ENCODE measurements at regions not wholly inside any gene's neighbourhood (a gene's known extent, or its start where the extent isn't known, plus 50 kb on each side); places are given as distances from the start of the nearest gene placed in this dataset.
A peak's percentile ranks its signal among the peaks of the same experiment; 100 is the strongest.

DNA sequence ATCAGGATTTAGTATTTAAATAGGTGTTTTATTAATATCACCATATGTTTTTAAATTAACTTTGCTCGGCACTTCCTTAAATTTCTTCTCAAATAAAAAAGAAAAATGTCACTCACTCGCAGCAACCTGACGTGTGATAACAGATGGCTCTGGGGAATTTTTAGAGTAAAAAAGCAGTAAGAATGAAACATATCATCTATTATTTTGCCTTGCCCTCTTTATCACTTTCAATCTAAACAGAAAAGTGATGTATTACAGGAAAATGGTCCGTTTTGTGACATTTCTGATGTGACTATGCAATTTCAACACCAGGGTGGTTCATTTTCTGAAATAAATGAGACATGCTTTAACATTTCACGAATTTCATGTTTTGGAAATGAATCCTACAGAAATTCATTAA, 1368.0 kb upstream of the LRRTM1 start:
- POLR2A ChIA-PET = no interaction called here
- Mint-ChIP-seq H3K4me3 (no peak overlapping the region), H3K36me3 (no peaks in the 10 kb centered on the region), H3K4me1 (ENCODE audit: low read depth) (no peaks in the 10 kb centered on the region), H3K9me3 (peaks cover 3% of the 10 kb centered on the region), H3K27me3 (no peaks in the 10 kb centered on the region), H3K27ac (no peak overlapping the region)
- intact Hi-C loops (cut with micrococcal nuclease) = no loop called here
- no peak for DNase-seq
- CTCF ChIA-PET = no interaction called here

DNA sequence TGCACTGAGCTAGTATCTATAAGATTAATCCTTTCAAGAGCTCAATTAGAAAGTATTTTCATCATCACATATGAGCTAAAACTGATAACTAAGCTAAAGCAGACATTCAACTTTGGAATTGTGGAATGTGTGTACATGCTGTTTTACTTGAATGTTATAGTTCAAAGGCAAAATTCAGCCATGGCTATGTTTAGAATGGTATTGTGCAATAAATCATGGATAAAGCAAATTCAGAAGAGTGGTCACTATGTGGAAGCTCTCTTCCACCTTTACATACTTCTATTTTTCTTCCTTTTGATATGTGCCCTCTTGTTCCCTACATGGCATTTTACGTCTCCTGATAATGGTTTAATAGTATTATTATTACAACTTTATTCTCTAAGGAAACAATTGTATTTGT, 1366.3 kb upstream of the LRRTM1 start:
- POLR2A ChIA-PET = no interaction called here
- H3K4me3 Mint-ChIP-seq = no peak overlapping the region
- H3K27ac Mint-ChIP-seq = no peak overlapping the region

DNA sequence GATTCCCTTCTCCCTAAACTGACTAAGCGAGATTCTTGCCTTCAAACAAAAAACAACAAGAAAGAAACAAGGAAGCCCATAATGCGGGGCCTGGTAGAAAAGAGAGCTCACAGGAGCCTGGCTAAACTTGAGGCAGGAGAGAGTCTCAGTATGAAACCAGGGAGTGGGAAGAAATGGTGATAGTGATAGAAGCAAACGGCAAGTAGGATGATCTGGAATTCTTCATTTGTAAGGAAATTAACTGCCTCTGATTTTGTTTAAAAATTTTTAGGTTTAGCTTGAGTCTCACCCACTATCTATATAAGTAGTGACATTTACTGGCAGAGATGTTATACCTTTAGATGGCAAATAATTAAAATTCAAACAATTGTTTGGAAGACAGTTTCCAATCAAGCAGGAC, 1356.5 kb upstream of the LRRTM1 start:
- Mint-ChIP-seq H3K4me3 (no peak overlapping the region), H3K9me3 (peaks cover 37% of the 10 kb centered on the region), H3K27ac (no peak overlapping the region), H3K4me1 (ENCODE audit: low read depth) (no peaks in the 10 kb centered on the region), H3K36me3 (no peaks in the 10 kb centered on the region), H3K27me3 (no peaks in the 10 kb centered on the region)
- ChIA-PET POLR2A (no interaction called here), CTCF (no interaction called here)
- intact Hi-C loops (cut with micrococcal nuclease) = no loop called here
- DNase-seq = no peak

More for the DNA sequence above, 1366.3 kb upstream of the LRRTM1 start:
- H3K27me3 Mint-ChIP-seq = no peaks in the 10 kb centered on the region
- H3K4me1 Mint-ChIP-seq (ENCODE audit: low read depth) = no peaks in the 10 kb centered on the region
- intact Hi-C loops (cut with micrococcal nuclease) = no loop called here
- no peaks in the 10 kb centered on the region for H3K36me3 Mint-ChIP-seq
- CTCF ChIA-PET = no interaction called here
- H3K9me3 Mint-ChIP-seq = peaks cover 7% of the 10 kb centered on the region
- DNase-seq = no peak

DNA sequence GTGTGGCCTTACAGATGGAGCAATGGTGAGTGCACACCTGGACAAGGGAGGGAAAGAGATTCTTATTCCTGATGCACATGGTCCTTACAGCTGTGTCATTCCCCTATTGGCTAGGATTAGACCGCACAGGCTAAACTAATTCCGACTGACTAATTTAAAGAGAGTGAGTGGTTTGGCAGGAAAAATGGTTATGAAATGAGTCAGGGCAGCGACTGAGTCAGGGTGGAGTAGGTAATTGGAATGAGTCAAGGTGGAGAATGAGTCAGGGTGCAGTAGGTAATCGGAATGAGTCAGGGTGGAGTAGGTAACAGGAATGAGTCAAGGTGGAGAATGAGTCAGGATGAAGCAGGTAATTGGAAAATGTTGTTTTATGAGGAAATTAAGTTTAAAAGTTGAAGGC, 1353.7 kb upstream of the LRRTM1 start:
- no peaks in the 10 kb centered on the region for H3K4me1 Mint-ChIP-seq (ENCODE audit: low read depth)
- H3K36me3 Mint-ChIP-seq = no peaks in the 10 kb centered on the region
- CTCF ChIA-PET = no interaction called here
- DNase-seq = peak; percentile 13
- H3K9me3 Mint-ChIP-seq = peaks cover 48% of the 10 kb centered on the region
- H3K27ac Mint-ChIP-seq = no peak overlapping the region
- intact Hi-C loops (cut with micrococcal nuclease) = no loop called here
- POLR2A ChIA-PET = no interaction called here
- no peaks in the 10 kb centered on the region for H3K27me3 Mint-ChIP-seq
- no peak overlapping the region for H3K4me3 Mint-ChIP-seq

DNA sequence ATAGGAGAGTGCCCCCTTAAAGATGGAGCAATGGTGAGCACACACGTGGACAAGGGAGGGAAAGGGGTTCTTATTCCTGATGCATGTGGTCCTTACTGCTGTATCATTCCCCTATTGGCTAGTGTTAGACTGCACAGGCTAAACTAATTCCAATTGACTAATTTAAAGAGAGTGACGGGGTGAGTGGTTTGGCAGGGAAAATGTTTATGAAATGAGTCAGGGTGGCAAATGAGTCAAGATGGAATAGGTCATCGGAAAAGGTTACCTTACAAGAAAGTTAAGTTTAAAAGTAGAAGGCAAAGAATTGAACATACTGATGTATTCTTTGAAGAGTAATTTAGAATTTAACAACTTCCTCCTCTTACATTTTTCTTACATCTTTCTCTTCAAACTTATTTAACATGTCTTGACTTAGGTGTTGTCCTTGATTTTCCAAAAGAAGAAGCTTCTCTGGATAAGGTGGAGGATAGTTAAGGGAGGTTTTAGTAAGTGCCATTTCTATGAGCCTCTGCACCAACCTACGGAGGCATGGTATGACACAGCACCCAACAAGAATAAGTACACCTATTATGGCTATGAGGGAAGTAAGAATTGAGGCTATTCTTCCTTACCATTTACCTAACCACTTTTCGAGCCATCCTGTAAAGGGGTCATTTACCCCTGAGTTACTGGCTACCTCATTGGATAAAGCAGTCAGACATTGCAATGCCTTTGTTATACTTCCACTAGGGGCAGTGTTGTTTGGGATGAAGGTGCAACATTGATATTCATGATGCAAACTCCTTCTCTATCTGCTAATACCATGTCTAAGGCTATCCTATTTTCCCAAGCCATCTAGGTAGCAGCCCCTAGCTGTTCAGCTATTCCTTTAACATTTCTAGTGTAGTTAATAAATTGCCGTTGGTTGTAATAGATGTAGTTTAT, 1345.8 kb upstream of the LRRTM1 start:
- intact Hi-C loops (cut with micrococcal nuclease) = no loop called here
- POLR2A ChIA-PET = no interaction called here
- Mint-ChIP-seq H3K27me3 (no peaks in the 10 kb centered on the region), H3K4me3 (no peak overlapping the region), H3K36me3 (peaks cover 1% of the 10 kb centered on the region), H3K27ac (no peak overlapping the region), H3K4me1 (ENCODE audit: low read depth) (no peaks in the 10 kb centered on the region), H3K9me3 (peaks cover 26% of the 10 kb centered on the region)
- CTCF ChIA-PET = no interaction called here
- no peak for DNase-seq

DNA sequence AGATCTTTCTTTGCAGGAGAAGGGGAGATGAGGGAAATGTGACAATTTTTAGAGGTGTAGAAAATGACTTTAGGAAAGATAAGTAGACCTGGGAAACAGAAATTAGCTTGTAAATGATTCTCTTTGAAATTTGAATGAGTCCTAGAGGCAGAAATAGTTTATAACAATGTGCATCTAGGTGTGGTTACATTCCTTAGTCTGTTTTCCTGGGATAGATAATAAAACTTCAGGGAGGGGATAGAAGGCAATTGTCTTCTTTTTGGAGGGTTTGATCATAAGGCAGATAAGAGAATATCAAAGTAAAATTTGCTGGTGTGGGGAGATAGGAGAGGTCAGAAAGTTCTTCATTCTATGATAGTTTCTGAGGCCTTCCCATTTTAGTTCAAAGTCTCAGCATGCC, 1344.3 kb upstream of the LRRTM1 start:
- no peak for DNase-seq
- no peak overlapping the region for H3K27ac Mint-ChIP-seq
- peaks cover 1% of the 10 kb centered on the region for H3K36me3 Mint-ChIP-seq
- intact Hi-C loops (cut with micrococcal nuclease) = no loop called here
- H3K27me3 Mint-ChIP-seq = no peaks in the 10 kb centered on the region
- no peaks in the 10 kb centered on the region for H3K4me1 Mint-ChIP-seq (ENCODE audit: low read depth)
- POLR2A ChIA-PET = no interaction called here
- H3K9me3 Mint-ChIP-seq = peaks cover 21% of the 10 kb centered on the region
- H3K4me3 Mint-ChIP-seq = no peak overlapping the region
- CTCF ChIA-PET = no interaction called here

DNA sequence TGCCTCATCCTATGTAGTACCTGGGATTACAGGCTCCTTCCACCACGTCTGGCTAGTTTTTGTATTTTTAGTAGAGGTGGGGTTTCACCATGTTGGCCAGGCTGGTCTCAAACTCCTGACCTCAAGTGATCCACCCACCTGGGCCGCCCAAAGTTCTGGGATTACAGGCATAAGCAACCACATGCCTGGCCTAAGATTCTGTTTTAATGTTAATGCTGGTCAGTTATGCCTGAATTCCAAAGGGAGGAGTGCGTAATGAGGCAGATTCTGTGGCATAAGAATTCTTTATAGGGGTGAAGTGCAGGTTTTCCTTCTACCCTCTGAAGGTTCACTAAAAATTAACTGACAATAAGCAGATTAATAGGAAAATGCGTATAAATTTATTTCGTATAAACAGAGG, 1343.8 kb upstream of the LRRTM1 start:
- Mint-ChIP-seq H3K4me3 (no peak overlapping the region), H3K9me3 (peaks cover 19% of the 10 kb centered on the region), H3K27me3 (no peaks in the 10 kb centered on the region), H3K27ac (no peak overlapping the region), H3K4me1 (ENCODE audit: low read depth) (no peaks in the 10 kb centered on the region), H3K36me3 (peaks cover 1% of the 10 kb centered on the region)
- intact Hi-C loops (cut with micrococcal nuclease) = no loop called here
- ChIA-PET POLR2A (no interaction called here), CTCF (no interaction called here)
- no peak for DNase-seq

DNA sequence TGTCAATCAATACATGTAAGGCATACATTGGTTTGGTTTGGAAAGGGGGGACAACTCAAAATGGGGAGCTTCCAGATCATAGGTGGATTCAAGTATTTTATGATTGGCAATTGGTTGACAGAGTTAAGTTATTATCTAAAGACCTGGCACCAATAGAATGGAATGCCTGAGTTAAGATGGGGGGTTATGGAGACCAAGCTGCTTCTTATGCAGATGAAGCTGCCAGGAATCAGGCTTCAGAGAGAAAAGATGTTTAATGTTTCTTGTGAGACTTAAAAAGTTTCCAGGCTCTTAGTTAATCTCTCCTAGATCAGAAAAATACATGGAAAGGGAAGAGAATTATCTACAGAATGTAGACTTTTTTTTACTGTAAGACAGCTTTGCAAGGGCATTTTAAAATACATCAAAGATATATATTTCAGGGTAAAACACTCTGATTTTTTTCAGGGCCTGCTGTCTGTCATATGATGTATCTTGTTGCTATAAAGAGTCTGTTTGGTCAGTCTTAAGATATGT, 1343.2 kb upstream of the LRRTM1 start:
- no peak for DNase-seq
- Mint-ChIP-seq H3K27ac (no peak overlapping the region), H3K36me3 (peaks cover 1% of the 10 kb centered on the region), H3K4me1 (ENCODE audit: low read depth) (no peaks in the 10 kb centered on the region), H3K27me3 (no peaks in the 10 kb centered on the region), H3K9me3 (peaks cover 21% of the 10 kb centered on the region), H3K4me3 (no peak overlapping the region)
- intact Hi-C loops (cut with micrococcal nuclease) = no loop called here
- CTCF ChIA-PET = no interaction called here
- POLR2A ChIA-PET = no interaction called here

DNA sequence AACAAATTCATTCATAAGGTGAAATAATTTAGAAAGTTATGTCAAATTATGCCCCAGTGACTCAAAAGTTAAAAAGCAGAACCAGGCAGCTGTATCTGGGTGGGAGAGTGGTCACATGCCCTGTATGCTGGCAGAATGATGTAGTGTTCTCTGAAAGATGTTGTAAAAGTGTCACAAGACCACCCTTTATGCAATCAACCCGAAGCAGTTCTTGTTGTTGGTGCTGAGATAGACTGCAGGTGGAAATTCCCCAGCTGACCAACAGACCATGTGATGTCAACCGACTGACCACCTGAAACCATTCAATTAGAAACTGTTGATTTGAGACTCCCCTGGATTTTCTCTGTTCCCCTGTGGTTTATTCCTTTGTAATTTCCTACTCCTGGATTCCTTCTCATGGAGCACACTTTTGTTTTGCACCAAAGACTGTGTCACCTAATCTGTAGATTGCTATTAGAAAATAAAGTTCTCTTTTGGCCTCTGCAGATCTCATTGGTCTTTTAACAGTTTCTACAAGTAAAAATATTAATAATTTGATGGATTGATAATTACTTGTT, 1341.3 kb upstream of the LRRTM1 start:
- no peak for DNase-seq
- Mint-ChIP-seq H3K36me3 (peaks cover 3% of the 10 kb centered on the region), H3K4me3 (no peak overlapping the region), H3K9me3 (peaks cover 26% of the 10 kb centered on the region), H3K27me3 (no peaks in the 10 kb centered on the region), H3K4me1 (ENCODE audit: low read depth) (no peaks in the 10 kb centered on the region), H3K27ac (no peak overlapping the region)
- ChIA-PET CTCF (no interaction called here), POLR2A (no interaction called here)
- intact Hi-C loops (cut with micrococcal nuclease) = no loop called here

DNA sequence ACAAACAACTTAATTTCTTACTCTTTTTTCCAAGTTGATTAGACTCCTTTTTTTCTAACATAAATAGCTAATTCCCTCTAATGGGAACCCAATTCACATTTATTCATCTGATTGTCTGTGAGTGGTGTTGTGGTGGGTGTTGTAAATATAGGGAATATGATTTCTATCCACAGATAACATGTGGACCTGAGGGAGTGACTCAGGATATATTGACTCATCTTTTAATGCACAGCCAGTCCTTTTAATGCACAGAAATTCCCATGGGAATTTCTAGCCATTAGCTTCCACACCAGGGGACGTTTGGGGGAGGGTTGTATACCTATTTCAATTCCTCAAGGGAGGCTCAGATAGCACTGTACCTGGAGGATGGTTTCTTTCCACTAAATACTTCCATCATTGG, 1339.6 kb upstream of the LRRTM1 start:
- H3K4me1 Mint-ChIP-seq (ENCODE audit: low read depth) = no peaks in the 10 kb centered on the region
- peaks cover 31% of the 10 kb centered on the region for H3K9me3 Mint-ChIP-seq
- no peak for DNase-seq
- ChIA-PET POLR2A (no interaction called here), CTCF (no interaction called here)
- H3K36me3 Mint-ChIP-seq = peaks cover 3% of the 10 kb centered on the region
- H3K4me3 Mint-ChIP-seq = no peak overlapping the region
- H3K27ac Mint-ChIP-seq = no peak overlapping the region
- H3K27me3 Mint-ChIP-seq = no peaks in the 10 kb centered on the region
- intact Hi-C loops (cut with micrococcal nuclease) = no loop called here

DNA sequence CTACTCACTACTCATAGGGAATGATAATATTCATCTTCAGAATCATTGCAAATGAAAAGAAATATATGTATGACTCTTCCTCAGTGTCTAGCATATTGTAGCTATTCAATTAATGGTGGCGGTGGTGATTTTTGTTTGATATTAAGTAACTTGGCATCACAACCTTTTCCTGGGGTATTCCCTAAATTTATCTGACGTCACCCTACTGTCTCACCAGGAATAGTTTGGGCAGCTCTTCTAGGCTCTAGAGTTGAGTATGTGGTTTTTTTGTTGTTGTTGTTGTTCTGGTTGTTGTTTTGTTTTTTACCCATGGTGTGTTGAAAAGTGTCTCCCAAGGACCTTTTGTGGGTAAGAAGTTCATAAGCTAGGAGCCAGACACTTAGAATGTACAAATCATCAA, 1320.3 kb upstream of the LRRTM1 start:
- POLR2A ChIA-PET = no interaction called here
- no peak overlapping the region for H3K4me3 Mint-ChIP-seq
- no peak for DNase-seq
- no peaks in the 10 kb centered on the region for H3K27me3 Mint-ChIP-seq
- H3K4me1 Mint-ChIP-seq (ENCODE audit: low read depth) = no peaks in the 10 kb centered on the region
- no peak overlapping the region for H3K27ac Mint-ChIP-seq
- CTCF ChIA-PET = no interaction called here
- H3K36me3 Mint-ChIP-seq = no peaks in the 10 kb centered on the region
- peaks cover 22% of the 10 kb centered on the region for H3K9me3 Mint-ChIP-seq
- intact Hi-C loops (cut with micrococcal nuclease) = no loop called here

DNA sequence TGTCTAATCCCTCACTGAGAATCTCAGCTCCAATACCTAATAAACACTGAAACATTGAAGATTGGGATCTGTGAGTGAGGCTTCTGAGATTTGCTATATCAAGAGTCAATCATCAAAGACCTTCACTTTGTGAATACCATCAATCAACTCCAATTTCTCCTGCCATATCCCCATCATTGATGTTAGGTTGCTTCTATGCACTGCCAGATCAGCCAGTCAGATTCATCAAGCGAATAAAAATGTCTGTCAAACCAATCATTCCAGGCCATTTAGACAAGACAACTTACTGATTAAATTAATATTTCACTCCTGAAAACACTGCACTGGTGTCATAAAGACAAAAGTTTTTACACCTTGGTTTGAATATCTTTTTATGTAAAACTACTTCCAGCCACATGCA, 1295.5 kb upstream of the LRRTM1 start:
- CTCF ChIA-PET = no interaction called here
- Mint-ChIP-seq H3K4me3 (no peak overlapping the region), H3K27ac (no peak overlapping the region), H3K27me3 (no peaks in the 10 kb centered on the region), H3K36me3 (no peaks in the 10 kb centered on the region), H3K4me1 (ENCODE audit: low read depth) (no peaks in the 10 kb centered on the region), H3K9me3 (peaks cover 24% of the 10 kb centered on the region)
- POLR2A ChIA-PET = no interaction called here
- intact Hi-C loops (cut with micrococcal nuclease) = no loop called here
- no peak for DNase-seq

DNA sequence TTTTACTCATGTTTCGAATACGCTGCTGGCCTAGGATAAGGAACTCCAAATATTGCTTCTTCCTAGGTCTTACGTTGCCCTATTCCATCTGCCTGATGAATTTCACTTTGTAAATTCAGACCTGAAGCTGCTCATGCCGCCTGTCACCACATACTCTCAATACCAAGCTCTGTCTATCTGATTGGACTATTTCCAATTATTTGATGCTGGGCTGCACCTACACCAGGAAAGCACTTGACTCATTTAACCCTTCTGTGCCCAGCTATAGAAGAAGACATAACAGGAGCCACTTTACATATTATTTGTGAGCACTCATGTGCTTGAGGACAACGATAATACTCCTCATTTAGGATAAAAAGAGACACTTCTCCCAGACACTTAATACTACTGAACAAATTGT, 1293.9 kb upstream of the LRRTM1 start:
- H3K9me3 Mint-ChIP-seq = peaks cover 22% of the 10 kb centered on the region
- no peak for DNase-seq
- H3K27ac Mint-ChIP-seq = no peak overlapping the region
- H3K4me1 Mint-ChIP-seq (ENCODE audit: low read depth) = no peaks in the 10 kb centered on the region
- POLR2A ChIA-PET = no interaction called here
- CTCF ChIA-PET = no interaction called here
- H3K36me3 Mint-ChIP-seq = no peaks in the 10 kb centered on the region
- H3K27me3 Mint-ChIP-seq = no peaks in the 10 kb centered on the region
- intact Hi-C loops (cut with micrococcal nuclease) = no loop called here
- H3K4me3 Mint-ChIP-seq = no peak overlapping the region

Data from activated CD4-positive, alpha-beta memory T cell treated with anti-CD3 and anti-CD28 coated beads for 36 hours (primary cell).